Adrenal gland (tissue), 5 donors: ENCODE measurements at regions not wholly inside any gene's neighbourhood (a gene's known extent, or its start where the extent isn't known, plus 50 kb on each side); places are given as distances from the start of the nearest gene placed in this dataset.

ENCODE experiments used
- CTCF ChIP-seq, 6 experiments: fragments of 450-650 bp in 4 of 6; fragments of 200-600 bp in 2 of 6; sonication (generic) in 1 of 6; IDR thresholded peaks; 1 replicate in 5 of 6; 2 replicates in 1 of 6; pipeline versions ENCODE4 v1.5.1 to v1.8.0; 2016 to 2021; ENCODE audit warnings: antibody characterized with exemption in 6 of 6, mild to moderate bottlenecking in 2 of 6, moderate library complexity in 1 of 6
- POLR2A ChIP-seq, 2 donors: fragments of 450-650 bp; IDR thresholded peaks; one replicate each; pipeline ENCODE4 v1.6.1; 2017; ENCODE audit warnings: antibody characterized with exemption in 2 of 2, mild to moderate bottlenecking in 2 of 2, moderate library complexity in 1 of 2
- donor health status: DM: no; HTN: no; CAD: no.

GRCh38 chr1:5722635-5723164, 269.5 kb downstream of the NPHP4 start:
- no peak for TF ChIP-seq CTCF (IDR thresholded peaks at IDR 0.05)
- no peak for TF ChIP-seq POLR2A (IDR thresholded peaks at IDR 0.05)
